NB4 (cell line): ENCODE measurements at regions not wholly inside any gene's neighbourhood (a gene's known extent, or its start where the extent isn't known, plus 50 kb on each side); places are given as distances from the start of the nearest gene placed in this dataset.
"Not testable (repeated sequence)": the region's sequence is repeated elsewhere in the genome, so short reads cannot be mapped to it uniquely, and the experiment has no call there.

ENCODE experiments used
- CTCF ChIP-seq: IDR thresholded peaks from one replicate; pipeline ENCODE4 v1.5.1; 2012; ENCODE audit warnings: low read depth, low read length
- MAX ChIP-seq: IDR thresholded peaks from 2 replicates; pipeline ENCODE4 v1.6.1; 2011; ENCODE audit warnings: low read depth, low read length
- MYC ChIP-seq: IDR thresholded peaks from 2 replicates; pipeline ENCODE4 v1.6.1; 2011; ENCODE audit warnings: low read depth, low read length
- POLR2A ChIP-seq: IDR thresholded peaks from 2 replicates; pipeline ENCODE4 v1.6.1; 2011; ENCODE audit warnings: mild to moderate bottlenecking; ENCODE audit not compliant: insufficient read length; ENCODE audit errors: extremely low read depth

- TF ChIP-seq POLR2A, CTCF, MAX, MYC: not testable (repeated sequence)
These were observed 250.1 kb upstream of the NRP1 start for GRCh38 chr10:33584596-33584995.
